ENCODE measurements at regions not wholly inside any gene's neighbourhood (a gene's known extent, or its start where the extent isn't known, plus 50 kb on each side); places are given as distances from the start of the nearest gene placed in this dataset.
"Not testable (repeated sequence)": the region's sequence is repeated elsewhere in the genome, so short reads cannot be mapped to it uniquely, and the experiment has no call there.

DNA sequence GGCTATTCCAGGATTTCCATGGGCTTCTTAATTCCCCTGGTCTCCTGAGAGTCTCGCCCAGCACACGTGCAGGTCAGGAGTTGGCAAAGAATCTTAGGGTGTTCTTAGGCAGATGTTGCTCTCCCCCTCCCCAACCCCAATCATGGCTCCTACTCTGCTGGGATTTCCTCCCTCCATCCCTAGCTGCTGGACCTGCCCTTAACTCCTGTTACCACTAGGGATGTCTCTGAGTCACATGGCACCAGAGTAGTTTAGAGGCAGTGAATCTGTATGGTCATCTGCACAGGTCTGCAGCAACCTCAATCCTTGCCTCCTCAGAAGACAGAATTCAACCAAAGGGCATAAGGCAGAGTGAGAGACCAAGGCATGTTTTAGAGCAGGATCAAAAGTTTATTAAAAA, 51.8 kb upstream of the CHST3 start:
- TF ChIP-seq POLR2A (IDR thresholded peaks at IDR 0.05) = no peak
- TF ChIP-seq, protein P1, sequence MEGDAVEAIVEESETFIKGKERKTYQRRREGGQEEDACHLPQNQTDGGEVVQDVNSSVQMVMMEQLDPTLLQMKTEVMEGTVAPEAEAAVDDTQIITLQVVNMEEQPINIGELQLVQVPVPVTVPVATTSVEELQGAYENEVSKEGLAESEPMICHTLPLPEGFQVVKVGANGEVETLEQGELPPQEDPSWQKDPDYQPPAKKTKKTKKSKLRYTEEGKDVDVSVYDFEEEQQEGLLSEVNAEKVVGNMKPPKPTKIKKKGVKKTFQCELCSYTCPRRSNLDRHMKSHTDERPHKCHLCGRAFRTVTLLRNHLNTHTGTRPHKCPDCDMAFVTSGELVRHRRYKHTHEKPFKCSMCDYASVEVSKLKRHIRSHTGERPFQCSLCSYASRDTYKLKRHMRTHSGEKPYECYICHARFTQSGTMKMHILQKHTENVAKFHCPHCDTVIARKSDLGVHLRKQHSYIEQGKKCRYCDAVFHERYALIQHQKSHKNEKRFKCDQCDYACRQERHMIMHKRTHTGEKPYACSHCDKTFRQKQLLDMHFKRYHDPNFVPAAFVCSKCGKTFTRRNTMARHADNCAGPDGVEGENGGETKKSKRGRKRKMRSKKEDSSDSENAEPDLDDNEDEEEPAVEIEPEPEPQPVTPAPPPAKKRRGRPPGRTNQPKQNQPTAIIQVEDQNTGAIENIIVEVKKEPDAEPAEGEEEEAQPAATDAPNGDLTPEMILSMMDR (IDR thresholded peaks at IDR 0.05) = no peak
- Histone ChIP-seq H3K27me3 (no peaks in the 10 kb centered on the region), H3K4me1 (no peaks in the 10 kb centered on the region), H3K27ac (no peak overlapping the region), H3K9me3 (no peaks in the 10 kb centered on the region), H3K4me3 (no peak overlapping the region), H3K36me3 (no peaks in the 10 kb centered on the region)
- peak in 1 of 4 donors; percentile 22 for ATAC-seq
- WGBS (ENCODE audit: insufficient coverage, low coverage, low lambda C conversion rate, missing lambda C conversion rate) = no CpG with 5 or more reads among the region's 2 CpGs
- no peak for DNase-seq
- intact Hi-C loops (cut with DNase I) = no loop called here

DNA sequence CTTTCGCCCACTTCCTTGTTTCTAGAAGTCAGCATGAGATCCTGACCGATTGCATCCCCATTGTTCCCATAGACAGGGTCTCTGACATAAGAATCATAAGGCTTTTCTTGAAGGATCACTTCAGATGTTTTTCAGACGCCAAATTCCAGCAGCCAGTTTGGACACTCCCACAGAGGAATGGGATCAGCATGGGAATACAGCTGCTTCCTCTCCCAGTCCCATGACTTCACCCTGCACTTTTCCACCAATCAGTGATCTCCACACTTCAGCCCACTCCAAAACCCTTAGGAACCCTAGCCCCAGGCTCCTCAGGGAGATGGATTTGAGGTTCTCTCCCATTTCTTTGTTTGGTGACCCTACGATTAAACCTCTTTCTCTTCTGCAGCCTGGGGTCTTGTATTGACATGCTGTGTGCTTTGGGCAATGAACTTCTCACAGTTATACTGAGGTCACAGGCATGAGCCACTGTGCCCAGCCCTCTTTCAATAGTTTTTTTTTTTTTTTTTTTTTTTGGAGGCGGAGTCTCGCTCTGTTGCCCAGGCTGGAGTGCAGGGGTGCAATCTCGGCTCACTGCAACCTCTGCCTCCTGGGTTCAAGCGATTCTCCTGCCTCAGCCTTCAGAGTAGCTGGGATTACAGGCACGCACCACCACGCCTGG, 52.8 kb upstream of the CHST3 start:
- WGBS (ENCODE audit: insufficient coverage, low coverage, low lambda C conversion rate, missing lambda C conversion rate) = 79% methylated on average over 6 of the region's 10 CpGs

DNA sequence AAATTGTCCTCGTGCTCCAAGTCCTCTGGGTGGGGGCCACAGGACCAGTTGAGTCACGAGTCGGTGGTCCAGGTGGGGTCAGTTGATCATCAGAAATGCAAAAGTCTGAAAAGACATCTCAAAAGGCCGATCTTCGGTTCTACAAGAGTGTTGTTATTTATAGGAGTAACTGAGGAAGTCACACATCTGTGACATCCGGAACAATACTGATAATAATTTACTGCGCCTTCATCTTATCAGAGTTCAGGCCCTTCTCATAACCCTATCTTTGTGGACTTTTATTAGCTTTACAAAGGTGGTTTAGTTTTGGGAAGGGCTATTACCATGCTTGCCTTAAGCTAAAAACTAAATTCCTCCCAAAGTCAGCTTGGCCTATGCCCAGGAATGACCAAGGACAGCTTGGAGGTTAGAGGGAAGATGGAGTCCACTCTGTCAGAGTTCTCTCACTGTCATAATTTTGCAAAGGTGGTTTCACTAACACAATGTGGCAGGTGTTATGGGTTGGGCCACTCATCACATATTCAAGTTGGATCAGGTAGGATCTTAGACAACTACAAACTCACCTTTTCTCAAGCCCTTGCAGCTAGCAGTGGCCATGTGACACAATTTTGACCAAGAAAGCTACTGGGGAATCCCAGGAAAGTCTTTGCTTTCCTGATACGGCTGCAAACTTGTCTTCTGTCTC, 54.7 kb upstream of the CHST3 start:
- WGBS (ENCODE audit: insufficient coverage, low coverage, low lambda C conversion rate, missing lambda C conversion rate) = 73% methylated on average over 8 of the region's 8 CpGs
- no peak for ATAC-seq
- Histone ChIP-seq H3K9me3 (no peaks in the 10 kb centered on the region), H3K4me3 (no peak overlapping the region), H3K4me1 (no peaks in the 10 kb centered on the region), H3K27me3 (no peaks in the 10 kb centered on the region), H3K27ac (no peak overlapping the region), H3K36me3 (no peaks in the 10 kb centered on the region)
- intact Hi-C loops (cut with DNase I) = no loop called here
- TF ChIP-seq, protein P1 (IDR thresholded peaks at IDR 0.05) = no peak
- TF ChIP-seq POLR2A (IDR thresholded peaks at IDR 0.05) = no peak
- DNase-seq = no peak

More for the DNA sequence above, 52.8 kb upstream of the CHST3 start:
- no peak for TF ChIP-seq POLR2A (IDR thresholded peaks at IDR 0.05)
- no peaks in the 10 kb centered on the region for H3K9me3 ChIP-seq
- DNase-seq = peak in 1 of 3 donors; percentile 8
- H3K36me3 ChIP-seq = no peaks in the 10 kb centered on the region
- no peak for ATAC-seq
- H3K27ac ChIP-seq = no peak overlapping the region
- H3K4me1 ChIP-seq = no peaks in the 10 kb centered on the region
- intact Hi-C loops (cut with DNase I) = no loop called here
- H3K4me3 ChIP-seq = no peak overlapping the region
- no peaks in the 10 kb centered on the region for H3K27me3 ChIP-seq

DNA sequence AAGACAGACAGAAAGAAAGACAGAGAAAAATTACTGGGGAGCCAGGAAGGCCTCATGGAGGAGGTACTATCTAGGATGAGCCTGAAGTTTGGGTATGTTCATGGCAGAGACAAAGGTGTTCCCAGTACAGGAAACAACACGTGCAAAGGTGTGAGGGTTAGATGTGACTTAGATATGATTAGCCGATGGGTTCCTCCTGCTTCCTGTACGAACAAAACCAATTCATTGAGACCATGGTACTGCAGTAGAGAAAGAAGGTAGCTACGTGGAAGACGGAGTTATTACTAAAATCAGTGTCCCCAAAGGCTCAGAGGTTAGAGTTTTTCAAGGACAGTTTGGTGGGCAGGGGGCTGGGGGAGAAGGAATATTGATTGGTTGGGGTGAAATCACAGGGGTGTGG, 55.2 kb upstream of the CHST3 start:
- no peaks in the 10 kb centered on the region for H3K36me3 ChIP-seq
- H3K9me3 ChIP-seq = no peaks in the 10 kb centered on the region
- DNase-seq (no peak), ATAC-seq (no peak)
- TF ChIP-seq, protein P1 (IDR thresholded peaks at IDR 0.05) = no peak
- no peak for TF ChIP-seq POLR2A (IDR thresholded peaks at IDR 0.05)
- 67% methylated on average over 5 of the region's 5 CpGs for WGBS (ENCODE audit: insufficient coverage, low coverage, low lambda C conversion rate, missing lambda C conversion rate)
- intact Hi-C loops (cut with DNase I) = no loop called here
- no peaks in the 10 kb centered on the region for H3K4me1 ChIP-seq
- no peaks in the 10 kb centered on the region for H3K27me3 ChIP-seq
- no peak overlapping the region for H3K27ac ChIP-seq
- H3K4me3 ChIP-seq = no peak overlapping the region

DNA sequence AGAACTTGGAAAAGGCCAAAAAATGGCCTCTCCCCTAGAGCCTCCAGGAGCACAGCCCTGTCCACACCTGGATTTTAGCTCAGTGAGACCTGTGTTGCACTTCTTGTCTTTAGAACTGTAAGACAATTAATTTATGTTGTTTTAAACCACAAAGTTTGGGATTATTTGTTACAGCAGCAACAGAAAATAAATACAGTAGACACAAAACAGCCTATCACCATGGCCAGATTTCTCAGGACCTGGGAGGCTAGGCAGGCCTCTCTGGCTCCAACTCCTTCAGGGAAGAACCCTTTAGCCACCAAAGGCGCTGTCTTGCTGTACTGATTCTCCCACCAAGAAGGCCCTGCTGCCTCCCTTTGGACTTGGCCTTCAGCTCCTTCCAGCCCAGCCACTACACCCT, 54.1 kb upstream of the PSAP start:
- no CpG with 5 or more reads among the region's 1 CpG for WGBS (ENCODE audit: insufficient coverage, low coverage, low lambda C conversion rate, missing lambda C conversion rate)
- H3K27ac ChIP-seq = no peak overlapping the region
- intact Hi-C loops (cut with DNase I) = no loop called here
- H3K9me3 ChIP-seq = no peaks in the 10 kb centered on the region
- no peak for TF ChIP-seq POLR2A (IDR thresholded peaks at IDR 0.05)
- TF ChIP-seq, protein P1 (IDR thresholded peaks at IDR 0.05) = no peak
- H3K4me1 ChIP-seq = no peaks in the 10 kb centered on the region
- no peak for ATAC-seq
- no peaks in the 10 kb centered on the region for H3K36me3 ChIP-seq
- DNase-seq = no peak
- no peak overlapping the region for H3K4me3 ChIP-seq
- H3K27me3 ChIP-seq = no peaks in the 10 kb centered on the region

DNA sequence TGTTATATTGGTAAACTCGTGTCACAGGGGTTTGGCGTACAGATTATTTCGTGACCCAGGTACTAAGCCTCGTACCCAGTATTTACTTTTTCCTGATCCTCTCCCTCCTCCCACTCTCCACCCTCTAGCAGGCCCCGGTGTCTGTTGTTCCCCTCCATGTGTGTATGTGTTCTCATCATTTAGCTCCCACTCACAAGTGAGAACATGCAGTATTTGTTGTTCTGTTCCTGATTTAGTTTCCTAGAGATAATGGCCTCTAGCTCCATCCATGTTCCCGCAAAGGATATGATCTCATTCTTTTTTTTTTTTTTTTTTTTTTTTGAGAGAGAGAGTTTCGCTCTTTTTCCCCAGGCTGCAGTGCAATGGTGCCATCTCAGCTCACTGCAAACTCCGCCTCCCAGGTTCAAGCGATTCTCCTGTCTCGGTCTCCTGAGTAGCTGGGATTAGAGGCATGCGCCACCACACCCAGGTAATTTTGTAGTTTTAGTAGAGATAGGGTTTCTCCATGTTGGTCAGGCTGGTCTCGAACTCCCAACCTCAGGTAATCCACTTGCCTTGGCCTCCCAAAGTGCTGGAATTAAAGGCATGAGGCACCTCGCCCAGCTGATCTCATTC, 52.7 kb upstream of the PSAP start:
- H3K9me3 ChIP-seq; H3K27me3 ChIP-seq; H3K27ac ChIP-seq; H3K36me3 ChIP-seq; H3K4me1 ChIP-seq; H3K4me3 ChIP-seq; intact Hi-C loops (cut with DNase I): not testable (repeated sequence)
- DNase-seq (peak in 1 of 3 donors; percentile 1), ATAC-seq (peak in 1 of 4 donors; percentile 45)
- 67% methylated on average over 10 of the region's 13 CpGs for WGBS (ENCODE audit: insufficient coverage, low coverage, low lambda C conversion rate, missing lambda C conversion rate)

Measured in right lobe of liver (tissue), 6 donors.